ENCODE measurements at regions not wholly inside any gene's neighbourhood (a gene's known extent, or its start where the extent isn't known, plus 50 kb on each side); places are given as distances from the start of the nearest gene placed in this dataset.

GRCh38 chr18:26763446-26764110, 101.9 kb downstream of the AQP4 start:
- H3K27me3 ChIP-seq = no peaks in the 10 kb centered on the region
- no peak overlapping the region for H3K4me3 ChIP-seq
- 54 to 68% methylated on average over 4 to 6 of the region's 6 CpGs for WGBS, 2 donors
- ATAC-seq (ENCODE audit: low FRiP score in 2 of 2) (no peak), DNase-seq (no peak)
- H3K36me3 ChIP-seq = no peaks in the 10 kb centered on the region
- TF ChIP-seq POLR2AphosphoS5 (IDR thresholded peaks at IDR 0.05) = no peak
- no peak for TF ChIP-seq POLR2A (IDR thresholded peaks at IDR 0.05)
- no peak for TF ChIP-seq EP300 (IDR thresholded peaks at IDR 0.05)
- TF ChIP-seq, protein P1, sequence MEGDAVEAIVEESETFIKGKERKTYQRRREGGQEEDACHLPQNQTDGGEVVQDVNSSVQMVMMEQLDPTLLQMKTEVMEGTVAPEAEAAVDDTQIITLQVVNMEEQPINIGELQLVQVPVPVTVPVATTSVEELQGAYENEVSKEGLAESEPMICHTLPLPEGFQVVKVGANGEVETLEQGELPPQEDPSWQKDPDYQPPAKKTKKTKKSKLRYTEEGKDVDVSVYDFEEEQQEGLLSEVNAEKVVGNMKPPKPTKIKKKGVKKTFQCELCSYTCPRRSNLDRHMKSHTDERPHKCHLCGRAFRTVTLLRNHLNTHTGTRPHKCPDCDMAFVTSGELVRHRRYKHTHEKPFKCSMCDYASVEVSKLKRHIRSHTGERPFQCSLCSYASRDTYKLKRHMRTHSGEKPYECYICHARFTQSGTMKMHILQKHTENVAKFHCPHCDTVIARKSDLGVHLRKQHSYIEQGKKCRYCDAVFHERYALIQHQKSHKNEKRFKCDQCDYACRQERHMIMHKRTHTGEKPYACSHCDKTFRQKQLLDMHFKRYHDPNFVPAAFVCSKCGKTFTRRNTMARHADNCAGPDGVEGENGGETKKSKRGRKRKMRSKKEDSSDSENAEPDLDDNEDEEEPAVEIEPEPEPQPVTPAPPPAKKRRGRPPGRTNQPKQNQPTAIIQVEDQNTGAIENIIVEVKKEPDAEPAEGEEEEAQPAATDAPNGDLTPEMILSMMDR (IDR thresholded peaks at IDR 0.05) = no peak
- no peaks in the 10 kb centered on the region for H3K4me1 ChIP-seq
- H3K27ac ChIP-seq = no peak overlapping the region
- H3K9me3 ChIP-seq = no peaks in the 10 kb centered on the region

DNA sequence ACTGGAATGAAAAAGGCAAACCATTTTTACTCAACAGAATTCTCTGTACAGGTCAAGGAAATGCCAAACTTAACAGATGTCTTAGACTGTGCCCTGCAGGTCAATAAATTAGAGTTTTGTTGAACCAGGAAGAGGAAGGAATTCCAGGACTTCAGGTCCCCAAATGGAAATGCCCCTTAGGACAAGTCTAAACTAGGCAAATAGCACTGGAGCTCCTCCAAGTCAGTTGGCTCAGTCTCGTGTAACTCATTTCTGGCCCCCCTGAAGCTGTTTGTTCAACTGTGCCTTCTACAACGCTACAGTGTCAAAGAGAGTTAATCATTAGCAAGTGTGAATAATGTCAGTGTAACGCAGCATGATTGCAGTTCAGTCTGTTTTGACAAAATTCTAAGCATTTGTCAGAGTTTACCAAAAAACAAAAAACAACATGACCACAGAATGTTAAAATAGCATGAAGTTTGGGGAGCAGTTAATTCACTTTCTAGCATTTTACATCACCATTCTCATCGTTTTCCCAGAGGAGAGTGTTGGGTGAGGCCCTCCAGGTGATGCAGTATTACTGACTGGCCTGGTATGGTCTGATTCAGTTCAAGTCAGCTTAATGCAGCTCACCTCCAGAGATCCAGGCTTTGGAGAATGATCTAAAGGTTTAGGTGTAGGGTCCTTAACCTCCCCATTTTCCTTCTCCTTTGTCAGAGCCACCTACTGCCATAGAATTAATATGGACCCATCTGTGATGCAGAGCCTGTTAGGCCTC, 108.1 kb downstream of the AQP4 start:
- Histone ChIP-seq H3K9me3 (no peaks in the 10 kb centered on the region), H3K36me3 (no peaks in the 10 kb centered on the region), H3K4me3 (no peak overlapping the region), H3K4me1 (peaks cover 0 to 11% (median 2%) of the 10 kb centered on the region in 4 donors), H3K27ac (no peak overlapping the region), H3K27me3 (no peaks in the 10 kb centered on the region)
- TF ChIP-seq EP300 (IDR thresholded peaks at IDR 0.05) = no peak
- TF ChIP-seq, protein P1 (IDR thresholded peaks at IDR 0.05) = no peak
- no peak for TF ChIP-seq POLR2A (IDR thresholded peaks at IDR 0.05)
- TF ChIP-seq POLR2AphosphoS5 (IDR thresholded peaks at IDR 0.05) = no peak
- ATAC-seq (ENCODE audit: low FRiP score in 2 of 2) = peak in 1 of 2 donors; percentile 36
- 24 to 48% methylated on average over 4 of the region's 4 CpGs for WGBS, 2 donors
- no peak for DNase-seq

DNA sequence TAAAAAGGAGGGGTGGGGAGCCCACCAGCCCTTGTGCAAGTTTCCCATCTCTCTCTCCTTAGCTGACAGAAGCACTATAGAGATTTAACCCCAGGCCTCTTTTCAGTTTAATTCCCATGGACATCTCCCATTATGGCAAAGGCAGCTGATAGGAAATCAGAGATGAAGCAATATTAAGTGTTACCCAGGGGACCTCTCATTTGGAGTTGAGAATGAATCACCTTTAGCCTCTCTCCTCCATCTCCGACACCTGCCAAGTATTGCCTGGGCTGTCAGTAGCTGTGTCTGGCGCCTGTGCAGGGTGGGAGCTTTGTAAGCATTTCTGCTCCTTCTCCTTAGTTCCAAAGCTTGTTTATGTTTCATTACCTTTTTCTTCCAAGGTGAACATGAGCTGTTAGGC, 109.0 kb downstream of the AQP4 start:
- no peak for DNase-seq
- no peak overlapping the region for H3K4me3 ChIP-seq
- no peaks in the 10 kb centered on the region for H3K9me3 ChIP-seq
- H3K27ac ChIP-seq = no peak overlapping the region
- ATAC-seq (ENCODE audit: low FRiP score in 2 of 2) = no peak
- TF ChIP-seq EP300 (IDR thresholded peaks at IDR 0.05) (no peak), POLR2AphosphoS5 (IDR thresholded peaks at IDR 0.05) (no peak), POLR2A (IDR thresholded peaks at IDR 0.05) (no peak)
- TF ChIP-seq, protein P1 (IDR thresholded peaks at IDR 0.05) = no peak
- WGBS, 2 donors = 66 to 78% methylated on average over 2 of the region's 2 CpGs
- no peaks in the 10 kb centered on the region for H3K36me3 ChIP-seq
- peaks cover 0 to 11% (median 2%) of the 10 kb centered on the region in 4 donors for H3K4me1 ChIP-seq
- no peaks in the 10 kb centered on the region for H3K27me3 ChIP-seq

GRCh38 chr18:26746826-26747475, 118.6 kb downstream of the AQP4 start:
- ATAC-seq (ENCODE audit: low FRiP score in 2 of 2) (no peak), DNase-seq (peak in 1 of 2 donors; percentile 15)
- TF ChIP-seq POLR2AphosphoS5 (IDR thresholded peaks at IDR 0.05) (no peak), EP300 (IDR thresholded peaks at IDR 0.05) (no peak), POLR2A (IDR thresholded peaks at IDR 0.05) (no peak)
- TF ChIP-seq, protein P1 (IDR thresholded peaks at IDR 0.05) = no peak
- Histone ChIP-seq H3K36me3 (no peaks in the 10 kb centered on the region), H3K9me3 (no peaks in the 10 kb centered on the region), H3K4me3 (no peak overlapping the region), H3K4me1 (peaks cover 0 to 5% (median 4%) of the 10 kb centered on the region in 4 donors), H3K27me3 (no peaks in the 10 kb centered on the region), H3K27ac (no peak overlapping the region)
- WGBS, 2 donors = 29 to 37% methylated on average over 10 of the region's 10 CpGs
